Liver (tissue), 3 donors: ENCODE measurements at regions not wholly inside any gene's neighbourhood (a gene's known extent, or its start where the extent isn't known, plus 50 kb on each side); places are given as distances from the start of the nearest gene placed in this dataset.

Experiments used
- ATF3 ChIP-seq: IDR thresholded peaks from 2 replicates; pipeline ENCODE4 v1.6.1; 2016; ENCODE audit warnings: antibody characterized with exemption
- EGR1 ChIP-seq, 2 donors: IDR thresholded peaks; 2 replicates each; pipeline ENCODE4 v1.6.1; 2016 to 2018; ENCODE audit warnings: antibody characterized with exemption in 2 of 2, low read depth in 2 of 2
- FOXA1 ChIP-seq: IDR thresholded peaks from 2 replicates; pipeline ENCODE4 v1.6.1; 2016; ENCODE audit warnings: antibody characterized with exemption
- FOXA2 ChIP-seq: IDR thresholded peaks from 2 replicates; pipeline ENCODE4 v1.6.1; 2016; ENCODE audit warnings: antibody characterized with exemption
- HNF4A ChIP-seq, 2 donors: conservative IDR thresholded peaks; 2 replicates each; pipeline ENCODE4 v1.6.1; 2016; ENCODE audit warnings: antibody characterized with exemption in 2 of 2, mild to moderate bottlenecking in 2 of 2
- HNF4G ChIP-seq: IDR thresholded peaks from 2 replicates; pipeline ENCODE4 v1.6.1; 2016; ENCODE audit warnings: antibody characterized with exemption
- JUND ChIP-seq, 2 donors: IDR thresholded peaks; 2 replicates each; pipeline ENCODE4 v1.6.1; 2016; ENCODE audit warnings: antibody characterized with exemption in 2 of 2
- RAD21 ChIP-seq, 2 donors: IDR thresholded peaks; 2 replicates each; pipeline ENCODE4 v1.6.1; 2016; ENCODE audit warnings: antibody characterized with exemption in 2 of 2, mild to moderate bottlenecking in 2 of 2
- SP1 ChIP-seq: IDR thresholded peaks from 2 replicates; pipeline ENCODE4 v1.6.1; 2018; ENCODE audit warnings: antibody characterized with exemption, mild to moderate bottlenecking
- TAF1 ChIP-seq: conservative IDR thresholded peaks from 2 replicates; pipeline ENCODE4 v1.6.1; 2016; ENCODE audit warnings: antibody characterized with exemption, mild to moderate bottlenecking
- YY1 ChIP-seq: IDR thresholded peaks from 2 replicates; pipeline ENCODE4 v1.6.1; 2016; ENCODE audit warnings: antibody characterized with exemption, mild to moderate bottlenecking
- TF ChIP-seq, protein P1 (sequence below): fragments of 150-350 bp; IDR thresholded peaks from 2 replicates; pipeline ENCODE4 v1.5.1; 2017; ENCODE audit warnings: improper control_type of control experiment, low read depth, low read length; ENCODE audit not compliant: missing input control
- TF ChIP-seq, protein P2 (sequence below): IDR thresholded peaks from 2 replicates; pipeline ENCODE4 v1.6.1; 2016; ENCODE audit warnings: antibody characterized with exemption
- TF ChIP-seq, protein P3 (sequence below): IDR thresholded peaks from 2 replicates; pipeline ENCODE4 v1.6.1; 2016; ENCODE audit warnings: antibody characterized with exemption, mild to moderate bottlenecking
- donor health status: healthy.
- donor health status: healthy.

GRCh38 chr16:73220836-73221235 lies 172.9 kb upstream of the ZFHX3 start:
- TF ChIP-seq, protein P1, sequence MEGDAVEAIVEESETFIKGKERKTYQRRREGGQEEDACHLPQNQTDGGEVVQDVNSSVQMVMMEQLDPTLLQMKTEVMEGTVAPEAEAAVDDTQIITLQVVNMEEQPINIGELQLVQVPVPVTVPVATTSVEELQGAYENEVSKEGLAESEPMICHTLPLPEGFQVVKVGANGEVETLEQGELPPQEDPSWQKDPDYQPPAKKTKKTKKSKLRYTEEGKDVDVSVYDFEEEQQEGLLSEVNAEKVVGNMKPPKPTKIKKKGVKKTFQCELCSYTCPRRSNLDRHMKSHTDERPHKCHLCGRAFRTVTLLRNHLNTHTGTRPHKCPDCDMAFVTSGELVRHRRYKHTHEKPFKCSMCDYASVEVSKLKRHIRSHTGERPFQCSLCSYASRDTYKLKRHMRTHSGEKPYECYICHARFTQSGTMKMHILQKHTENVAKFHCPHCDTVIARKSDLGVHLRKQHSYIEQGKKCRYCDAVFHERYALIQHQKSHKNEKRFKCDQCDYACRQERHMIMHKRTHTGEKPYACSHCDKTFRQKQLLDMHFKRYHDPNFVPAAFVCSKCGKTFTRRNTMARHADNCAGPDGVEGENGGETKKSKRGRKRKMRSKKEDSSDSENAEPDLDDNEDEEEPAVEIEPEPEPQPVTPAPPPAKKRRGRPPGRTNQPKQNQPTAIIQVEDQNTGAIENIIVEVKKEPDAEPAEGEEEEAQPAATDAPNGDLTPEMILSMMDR = no peak
- TF ChIP-seq ATF3 (no peak), JUND (IDR thresholded peaks at IDR 0.05) (no peak), YY1 (no peak), FOXA2 (no peak), RAD21 (IDR thresholded peaks at IDR 0.05) (no peak), TAF1 (no peak), EGR1 (IDR thresholded peaks at IDR 0.05; ENCODE audit: low read depth in 2 of 2) (no peak), SP1 (no peak), HNF4G (no peak), FOXA1 (no peak), HNF4A (conservative IDR thresholded peaks at IDR 0.05) (no peak)
- TF ChIP-seq, protein P2, sequence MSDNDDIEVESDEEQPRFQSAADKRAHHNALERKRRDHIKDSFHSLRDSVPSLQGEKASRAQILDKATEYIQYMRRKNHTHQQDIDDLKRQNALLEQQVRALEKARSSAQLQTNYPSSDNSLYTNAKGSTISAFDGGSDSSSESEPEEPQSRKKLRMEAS = no peak
- TF ChIP-seq, protein P3, sequence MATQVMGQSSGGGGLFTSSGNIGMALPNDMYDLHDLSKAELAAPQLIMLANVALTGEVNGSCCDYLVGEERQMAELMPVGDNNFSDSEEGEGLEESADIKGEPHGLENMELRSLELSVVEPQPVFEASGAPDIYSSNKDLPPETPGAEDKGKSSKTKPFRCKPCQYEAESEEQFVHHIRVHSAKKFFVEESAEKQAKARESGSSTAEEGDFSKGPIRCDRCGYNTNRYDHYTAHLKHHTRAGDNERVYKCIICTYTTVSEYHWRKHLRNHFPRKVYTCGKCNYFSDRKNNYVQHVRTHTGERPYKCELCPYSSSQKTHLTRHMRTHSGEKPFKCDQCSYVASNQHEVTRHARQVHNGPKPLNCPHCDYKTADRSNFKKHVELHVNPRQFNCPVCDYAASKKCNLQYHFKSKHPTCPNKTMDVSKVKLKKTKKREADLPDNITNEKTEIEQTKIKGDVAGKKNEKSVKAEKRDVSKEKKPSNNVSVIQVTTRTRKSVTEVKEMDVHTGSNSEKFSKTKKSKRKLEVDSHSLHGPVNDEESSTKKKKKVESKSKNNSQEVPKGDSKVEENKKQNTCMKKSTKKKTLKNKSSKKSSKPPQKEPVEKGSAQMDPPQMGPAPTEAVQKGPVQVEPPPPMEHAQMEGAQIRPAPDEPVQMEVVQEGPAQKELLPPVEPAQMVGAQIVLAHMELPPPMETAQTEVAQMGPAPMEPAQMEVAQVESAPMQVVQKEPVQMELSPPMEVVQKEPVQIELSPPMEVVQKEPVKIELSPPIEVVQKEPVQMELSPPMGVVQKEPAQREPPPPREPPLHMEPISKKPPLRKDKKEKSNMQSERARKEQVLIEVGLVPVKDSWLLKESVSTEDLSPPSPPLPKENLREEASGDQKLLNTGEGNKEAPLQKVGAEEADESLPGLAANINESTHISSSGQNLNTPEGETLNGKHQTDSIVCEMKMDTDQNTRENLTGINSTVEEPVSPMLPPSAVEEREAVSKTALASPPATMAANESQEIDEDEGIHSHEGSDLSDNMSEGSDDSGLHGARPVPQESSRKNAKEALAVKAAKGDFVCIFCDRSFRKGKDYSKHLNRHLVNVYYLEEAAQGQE = no peak
